A673 (cell line): ENCODE measurements at regions not wholly inside any gene's neighbourhood (a gene's known extent, or its start where the extent isn't known, plus 50 kb on each side); places are given as distances from the start of the nearest gene placed in this dataset.
"Not testable (repeated sequence)": the region's sequence is repeated elsewhere in the genome, so short reads cannot be mapped to it uniquely, and the experiment has no call there.

Source experiments
- BruUV-seq: library from RNA; stranded (reverse); fragments of 400-500 nt; replicated peaks from 2 replicates; lab custom pipeline; 2021; lab: Mats Ljungman, UMichigan
- CTCF ChIA-PET: fragments of 300-600 bp; sonication (Branson Sonifier 250); formaldehyde crosslinking; loops from one replicate; lab custom pipeline; 2022; ENCODE audit warnings: antibody characterized with exemption; lab: Charles Lee
- POLR2A ChIA-PET: fragments of 300-600 bp; sonication (Branson Sonifier 250); formaldehyde crosslinking; loops from one replicate; lab custom pipeline; 2022; ENCODE audit warnings: antibody characterized with exemption; ENCODE audit not compliant: low non-redundant PET; lab: Charles Lee
- DNase-seq: peaks from one replicate; pipeline ENCODE4 v3.0.0-alpha.2; 2015; ENCODE audit warnings: low spot score
- H3K27ac ChIP-seq: fragments of 200-600 bp; sonication (generic); 2 replicates; pipeline ENCODE4 v1.5.1; 2016; ENCODE audit warnings: mixed run types, low read depth, mild to moderate bottlenecking, mixed read lengths, antibody characterized with exemption, low read length; ENCODE audit not compliant: poor library complexity, severe bottlenecking
- H3K27me3 ChIP-seq: fragments of 200-600 bp; sonication (generic); replicated peaks from 2 replicates; pipeline ENCODE4 v1.6.1; 2017; ENCODE audit warnings: mixed run types, low read depth, mild to moderate bottlenecking, mixed read lengths, antibody characterized with exemption, low read length; ENCODE audit not compliant: insufficient read depth, poor library complexity
- H3K36me3 ChIP-seq: fragments of 200-600 bp; sonication (generic); 2 replicates; pipeline ENCODE4 v1.6.1; 2016; ENCODE audit warnings: mixed run types, mild to moderate bottlenecking, mixed read lengths, antibody characterized with exemption, low read length; ENCODE audit not compliant: insufficient read depth, poor library complexity, severe bottlenecking
- H3K4me1 ChIP-seq: fragments of 200-600 bp; sonication (generic); 2 replicates; pipeline ENCODE4 v1.6.1; 2017; ENCODE audit warnings: mixed run types, mild to moderate bottlenecking, mixed read lengths, antibody characterized with exemption, low read length; ENCODE audit not compliant: insufficient read depth, poor library complexity, severe bottlenecking
- H3K4me3 ChIP-seq: fragments of 200-600 bp; sonication (generic); 2 replicates; pipeline ENCODE4 v1.5.1; 2016; ENCODE audit warnings: low read depth, mixed run types, mild to moderate bottlenecking, mixed read lengths, low read length; ENCODE audit not compliant: poor library complexity, severe bottlenecking
- H3K9me3 ChIP-seq: fragments of 200-600 bp; sonication (generic); 2 replicates; pipeline ENCODE4 v1.6.1; 2016; ENCODE audit warnings: mixed run types, low read depth, mild to moderate bottlenecking, mixed read lengths, antibody characterized with exemption, low read length; ENCODE audit not compliant: poor library complexity, severe bottlenecking
- CTCF ChIP-seq: fragments of 300-800, 200-600 bp; sonication (generic); conservative IDR thresholded peaks from 2 replicates; pipeline ENCODE4 v1.5.1; 2017; ENCODE audit warnings: low read depth, mild to moderate bottlenecking, antibody characterized with exemption, low read length, moderate library complexity, mixed read lengths
- EZH2 ChIP-seq: fragments of 200-600 bp; sonication (generic); IDR thresholded peaks from 2 replicates; pipeline ENCODE4 v1.6.1; 2017; ENCODE audit warnings: borderline replicate concordance, low read depth, mild to moderate bottlenecking, mixed read lengths, antibody characterized with exemption, low read length; ENCODE audit not compliant: poor library complexity, severe bottlenecking
- intact Hi-C: fragments of 100-400 bp; cut with micrococcal nuclease; formaldehyde crosslinking; loops from one replicate; pipeline ENCODE4 v1.10.0; 2022; ENCODE audit not compliant: unreplicated experiment

- Histone ChIP-seq H3K27me3 (no peaks in the 10 kb centered on the region), H3K4me3 (no peak overlapping the region), H3K27ac (no peak overlapping the region), H3K36me3 (no peaks in the 10 kb centered on the region), H3K9me3 (peaks cover 3% of the 10 kb centered on the region), H3K4me1 (no peaks in the 10 kb centered on the region)
- ChIA-PET POLR2A (no interaction called here), CTCF (no interaction called here)
- intact Hi-C loops, result no loop called here
- BruUV-seq, result no TSS peak
- TF ChIP-seq EZH2 (no peak), CTCF (no peak)
- DNase-seq, result no peak
Observed at GRCh38 chr3:5360453-5360852, 172.9 kb downstream of the EDEM1 start.

- POLR2A ChIA-PET, result no interaction called here
- intact Hi-C loops, result no loop called here
- CTCF ChIA-PET, result no interaction called here
- H3K9me3 ChIP-seq, result no peaks in the 10 kb centered on the region
- no peak overlapping the region for H3K4me3 ChIP-seq
- no peaks in the 10 kb centered on the region for H3K36me3 ChIP-seq
- H3K4me1 ChIP-seq, result no peaks in the 10 kb centered on the region
- H3K27me3 ChIP-seq, result no peaks in the 10 kb centered on the region
- DNase-seq, result no peak
- TF ChIP-seq EZH2 (no peak), CTCF (no peak)
- H3K27ac ChIP-seq, result no peak overlapping the region
- no TSS peak for BruUV-seq
Observed at GRCh38 chr3:5366746-5367145, 179.2 kb downstream of the EDEM1 start.

- POLR2A ChIA-PET, H3K4me1 ChIP-seq, intact Hi-C loops, H3K36me3 ChIP-seq, BruUV-seq, H3K4me3 ChIP-seq, H3K9me3 ChIP-seq, H3K27me3 ChIP-seq, DNase-seq, CTCF ChIA-PET, H3K27ac ChIP-seq: not testable (repeated sequence)
Observed at GRCh38 chr3:5371555-5371954, 184.0 kb downstream of the EDEM1 start.

GRCh38 chr3:5376761-5377160, 189.3 kb downstream of the EDEM1 start:
- H3K4me1 ChIP-seq, result no peaks in the 10 kb centered on the region
- POLR2A ChIA-PET, result no interaction called here
- intact Hi-C loops, result no loop called here
- no peak overlapping the region for H3K4me3 ChIP-seq
- TF ChIP-seq CTCF, result no peak
- TF ChIP-seq EZH2, result no peak
- no peaks in the 10 kb centered on the region for H3K27me3 ChIP-seq
- no peaks in the 10 kb centered on the region for H3K36me3 ChIP-seq
- H3K9me3 ChIP-seq, result no peaks in the 10 kb centered on the region
- no peak overlapping the region for H3K27ac ChIP-seq
- no peak for DNase-seq
- CTCF ChIA-PET, result no interaction called here
- BruUV-seq, result no TSS peak

- CTCF ChIA-PET, intact Hi-C loops: not testable (repeated sequence)
Observed at GRCh38 chr3:5379266-5379665, 191.8 kb downstream of the EDEM1 start.

More at GRCh38 chr3:5379266-5379665, 191.8 kb downstream of the EDEM1 start:
- DNase-seq, H3K4me1 ChIP-seq, H3K27me3 ChIP-seq, H3K27ac ChIP-seq, BruUV-seq, H3K36me3 ChIP-seq, H3K4me3 ChIP-seq, H3K9me3 ChIP-seq, POLR2A ChIA-PET: not testable (repeated sequence)
